H1 (cell line): ENCODE measurements at regions not wholly inside any gene's neighbourhood (a gene's known extent, or its start where the extent isn't known, plus 50 kb on each side); places are given as distances from the start of the nearest gene placed in this dataset.

ENCODE experiments used
- CHD7 ChIP-seq: fragments of 300-600 bp; sonication (generic); IDR thresholded peaks from 2 replicates; pipeline ENCODE4 v1.7.1; 2012; ENCODE audit warnings: low read length, moderate library complexity, mild to moderate bottlenecking, inconsistent platforms; ENCODE audit not compliant: insufficient replicate concordance
- EP300 ChIP-seq, 2 experiments: IDR thresholded peaks; 1 replicate in 1 of 2; 2 replicates in 1 of 2; pipeline ENCODE4 v1.6.1; 2011 to 2012; ENCODE audit warnings: low read depth in 2 of 2, low read length in 2 of 2, mild to moderate bottlenecking in 2 of 2, borderline replicate concordance in 1 of 2, inconsistent platforms in 1 of 2, moderate library complexity in 1 of 2
- KDM4A ChIP-seq: IDR thresholded peaks from one replicate; pipeline ENCODE4 v1.7.1; 2012; ENCODE audit warnings: low read depth, mild to moderate bottlenecking, moderate library complexity, low read length, inconsistent platforms; ENCODE audit not compliant: severe bottlenecking
- RBBP5 ChIP-seq: IDR thresholded peaks from 2 replicates; pipeline ENCODE4 v1.7.1; 2012; ENCODE audit warnings: low read depth, mild to moderate bottlenecking, inconsistent platforms, low read length, moderate library complexity, borderline replicate concordance
- SP4 ChIP-seq: IDR thresholded peaks from 2 replicates; pipeline ENCODE4 v1.6.1; 2012; ENCODE audit warnings: low read length, inconsistent platforms

GRCh38 chr4:79666112-79666511 lies 258.1 kb upstream of the GK2 start (continued):
- TF ChIP-seq CHD7 (no peak), RBBP5 (no peak), KDM4A (no peak), EP300 (IDR thresholded peaks at IDR 0.05; ENCODE audit: borderline replicate concordance in 1 of 2, low read depth in 2 of 2, low read length in 2 of 2) (no peak), SP4 (no peak)
